NCI-H748 (cell line): ENCODE measurements at regions not wholly inside any gene's neighbourhood (a gene's known extent, or its start where the extent isn't known, plus 50 kb on each side); places are given as distances from the start of the nearest gene placed in this dataset.
"Not testable (repeated sequence)": the region's sequence is repeated elsewhere in the genome, so short reads cannot be mapped to it uniquely, and the experiment has no call there.

ENCODE experiments used
- DNase-seq: peaks from one replicate; lab custom pipeline; 2025; ENCODE audit not compliant: unreplicated experiment; lab: John Stamatoyannopoulos, UW

GRCh38 chr4:131526686-131527085, 1622.4 kb upstream of the PCDH10 start:
- no peak for DNase-seq

- DNase-seq: no peak
These were observed 1618.0 kb upstream of the PCDH10 start for GRCh38 chr4:131531087-131531486.

- DNase-seq: peak; percentile 7
These were observed 1614.0 kb upstream of the PCDH10 start for GRCh38 chr4:131534944-131535645.

- no peak for DNase-seq
These were observed 1608.8 kb upstream of the PCDH10 start for GRCh38 chr4:131540256-131540655.

GRCh38 chr4:131547506-131547981, 1601.5 kb upstream of the PCDH10 start:
- no peak for DNase-seq

GRCh38 chr4:131551306-131551705, 1597.8 kb upstream of the PCDH10 start:
- DNase-seq: no peak

- DNase-seq: no peak
These were observed 1583.1 kb upstream of the PCDH10 start for GRCh38 chr4:131566026-131566425.

GRCh38 chr4:131584587-131584986, 1564.5 kb upstream of the PCDH10 start:
- DNase-seq: peak; percentile 25

GRCh38 chr4:131595140-131595539, 1554.0 kb upstream of the PCDH10 start:
- no peak for DNase-seq

- no peak for DNase-seq
These were observed 1545.4 kb upstream of the PCDH10 start for GRCh38 chr4:131603705-131604104.

GRCh38 chr4:131609039-131609438, 1540.1 kb upstream of the PCDH10 start:
- DNase-seq: no peak

GRCh38 chr4:131610517-131610916, 1538.6 kb upstream of the PCDH10 start:
- not testable (repeated sequence) for DNase-seq

- no peak for DNase-seq
These were observed 1535.8 kb upstream of the PCDH10 start for GRCh38 chr4:131613086-131613823.

GRCh38 chr4:131613824-131614216, 1535.3 kb upstream of the PCDH10 start:
- no peak for DNase-seq

GRCh38 chr4:131632877-131633276, 1516.2 kb upstream of the PCDH10 start:
- DNase-seq: no peak

- DNase-seq: no peak
These were observed 1513.9 kb upstream of the PCDH10 start for GRCh38 chr4:131635191-131635590.

- DNase-seq: no peak
These were observed 1510.3 kb upstream of the PCDH10 start for GRCh38 chr4:131638781-131639180.

- DNase-seq: peak; percentile 17
These were observed 1504.5 kb upstream of the PCDH10 start for GRCh38 chr4:131644619-131645018.

- no peak for DNase-seq
These were observed 1499.9 kb upstream of the PCDH10 start for GRCh38 chr4:131649227-131649626.

GRCh38 chr4:131650951-131651350, 1498.1 kb upstream of the PCDH10 start:
- DNase-seq: no peak

GRCh38 chr4:131683314-131683713, 1465.8 kb upstream of the PCDH10 start:
- not testable (repeated sequence) for DNase-seq

GRCh38 chr4:131721883-131722282, 1427.2 kb upstream of the PCDH10 start:
- DNase-seq: no peak
